ENCODE measurements at regions not wholly inside any gene's neighbourhood (a gene's known extent, or its start where the extent isn't known, plus 50 kb on each side); places are given as distances from the start of the nearest gene placed in this dataset.
"Not testable (repeated sequence)": the region's sequence is repeated elsewhere in the genome, so short reads cannot be mapped to it uniquely, and the experiment has no call there.

DNA sequence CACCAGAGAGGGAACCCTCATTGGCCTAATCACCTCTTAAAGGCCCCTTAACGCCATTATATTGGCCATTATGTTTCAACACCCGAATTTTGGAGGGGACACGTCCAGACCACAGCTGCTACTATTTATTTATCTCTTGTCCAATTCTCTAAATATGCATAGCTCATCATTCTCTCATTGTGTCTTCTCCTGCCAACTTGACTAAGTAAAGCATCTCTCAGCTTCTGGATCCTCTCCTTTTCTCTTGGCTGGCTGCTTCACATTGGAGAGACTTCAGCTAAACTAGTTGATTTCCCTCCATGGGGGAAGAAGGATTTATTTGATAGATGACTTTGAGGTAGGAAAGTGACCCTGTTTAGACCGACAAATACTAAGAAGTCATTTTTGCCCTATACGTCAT, 120.4 kb upstream of the KRR1 start:
- in situ Hi-C loops (cut with MboI; ENCODE audit: low sequenced_read_pairs), result no loop called here

DNA sequence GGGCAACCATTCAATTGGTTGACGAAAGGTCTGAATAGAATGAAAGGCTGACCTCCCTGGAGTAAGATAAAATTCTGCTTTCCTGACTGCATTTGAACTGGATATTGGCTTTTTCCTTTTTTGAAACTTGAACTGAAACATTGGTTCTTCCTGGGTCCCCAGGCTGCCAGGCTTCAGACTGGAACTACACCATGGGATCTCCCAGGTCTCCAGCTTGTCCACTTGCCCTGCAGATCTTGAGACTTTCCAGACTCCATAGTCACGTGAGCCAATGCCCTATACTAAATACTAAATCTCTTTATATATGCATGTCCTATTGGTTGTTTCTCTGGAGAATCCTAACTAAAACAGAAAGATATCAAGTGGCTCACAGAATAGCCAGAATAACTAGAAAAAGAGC, 118.7 kb upstream of the KRR1 start:
- in situ Hi-C loops (cut with MboI; ENCODE audit: low sequenced_read_pairs), result no loop called here

DNA sequence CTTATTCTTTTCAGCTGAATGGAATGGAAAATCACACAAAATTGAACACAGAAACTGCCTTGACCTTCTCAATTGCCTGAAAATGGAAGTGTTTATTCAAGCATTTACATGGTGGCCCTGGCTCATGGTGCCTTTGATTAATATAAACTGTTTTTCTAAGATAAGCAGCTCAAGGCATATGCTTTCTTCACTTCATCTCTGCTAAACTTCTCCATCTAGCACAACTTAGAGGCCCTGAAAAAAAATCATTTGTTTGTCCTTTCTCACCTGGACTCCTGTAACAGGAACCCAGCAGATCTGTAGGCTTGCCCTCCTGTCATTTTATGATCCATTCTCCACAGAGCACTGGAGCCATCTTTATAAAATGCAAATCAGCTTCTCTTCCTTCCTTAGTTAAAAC, 117.5 kb upstream of the KRR1 start:
- in situ Hi-C loops (cut with MboI; ENCODE audit: low sequenced_read_pairs), result no loop called here

DNA sequence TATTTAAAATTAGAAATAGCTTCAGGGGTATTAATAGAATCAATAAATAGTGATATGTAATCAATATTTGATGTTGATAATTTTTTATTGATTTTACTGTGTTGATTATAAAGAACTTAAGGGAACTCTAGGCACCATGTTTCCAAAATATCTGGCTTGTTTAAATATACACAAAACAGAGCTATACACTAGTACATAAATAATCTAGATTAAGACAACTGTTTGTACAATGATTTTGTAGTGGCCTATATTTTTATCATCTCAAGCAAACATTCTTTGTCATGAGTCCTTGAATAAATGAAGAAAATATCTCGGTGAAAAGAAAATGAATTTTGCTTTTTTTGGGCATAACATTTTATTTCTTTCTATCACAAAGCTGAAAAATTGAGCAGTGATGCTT, 117.1 kb upstream of the KRR1 start:
- in situ Hi-C loops (cut with MboI; ENCODE audit: low sequenced_read_pairs), result no loop called here

DNA sequence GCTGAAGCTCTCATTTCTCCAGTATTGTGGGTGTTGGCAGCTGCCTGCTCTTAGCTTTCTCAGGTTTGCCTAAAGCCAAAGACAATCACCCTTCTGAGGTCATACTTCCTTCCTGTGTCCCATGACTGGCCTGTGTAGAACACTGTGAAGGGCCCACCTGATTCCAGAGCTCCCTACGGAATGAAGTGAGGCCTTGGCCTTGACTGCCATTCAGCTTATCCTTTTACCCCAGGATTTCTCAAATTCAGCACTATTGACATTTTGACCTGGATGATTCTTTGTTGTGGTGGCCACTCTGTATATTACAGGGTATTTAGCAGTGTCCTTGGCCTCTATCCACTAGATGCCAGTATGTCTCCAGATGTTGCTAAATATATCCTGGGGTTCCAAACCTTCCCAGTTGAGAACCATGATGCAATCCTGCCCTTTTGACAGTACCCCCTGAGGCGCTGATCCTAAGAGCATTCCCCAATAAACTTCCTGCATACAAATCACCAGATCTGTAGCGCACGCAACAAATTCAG, 112.3 kb upstream of the KRR1 start:
- in situ Hi-C loops (cut with MboI; ENCODE audit: low sequenced_read_pairs), result no loop called here

DNA sequence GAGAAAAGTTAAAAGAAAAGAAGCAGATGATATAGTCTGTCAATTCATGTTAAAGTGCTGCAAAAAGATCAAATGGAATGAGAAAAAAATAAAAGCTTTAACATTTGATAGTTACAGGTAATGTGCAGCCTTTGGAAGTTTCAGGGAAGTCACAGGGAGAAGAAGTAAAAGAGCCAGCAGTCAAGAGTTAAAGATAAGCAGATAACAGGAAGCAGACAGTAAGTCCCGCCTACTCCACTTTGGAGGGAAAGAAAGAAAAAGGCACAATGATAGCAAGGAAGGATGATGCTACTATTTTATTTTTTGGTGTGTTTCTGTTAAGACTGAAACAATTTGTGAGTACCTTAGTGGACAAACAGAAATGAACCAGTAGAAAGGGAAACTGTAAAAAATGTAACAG, 111.1 kb upstream of the KRR1 start:
- in situ Hi-C loops (cut with MboI; ENCODE audit: low sequenced_read_pairs), result no loop called here

DNA sequence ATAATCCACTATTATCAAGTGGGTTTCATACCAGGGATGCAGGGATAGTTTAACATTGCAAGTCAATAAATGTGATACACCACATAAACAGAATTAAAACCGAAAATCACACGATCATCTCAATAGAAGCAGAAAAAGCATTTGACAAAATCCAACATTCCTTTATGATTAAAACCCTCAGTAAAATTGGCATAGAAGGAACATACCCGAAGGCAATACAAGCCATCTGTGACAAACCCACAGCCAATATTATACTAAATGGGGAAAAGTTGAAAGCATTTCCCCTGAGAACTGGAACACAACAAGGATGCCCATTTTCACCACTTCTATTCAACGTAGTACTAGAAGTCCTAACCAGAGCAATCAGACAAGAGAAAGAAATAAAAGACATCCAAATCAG, 103.0 kb upstream of the KRR1 start:
- in situ Hi-C loops (cut with MboI; ENCODE audit: low sequenced_read_pairs), result not testable (repeated sequence)

DNA sequence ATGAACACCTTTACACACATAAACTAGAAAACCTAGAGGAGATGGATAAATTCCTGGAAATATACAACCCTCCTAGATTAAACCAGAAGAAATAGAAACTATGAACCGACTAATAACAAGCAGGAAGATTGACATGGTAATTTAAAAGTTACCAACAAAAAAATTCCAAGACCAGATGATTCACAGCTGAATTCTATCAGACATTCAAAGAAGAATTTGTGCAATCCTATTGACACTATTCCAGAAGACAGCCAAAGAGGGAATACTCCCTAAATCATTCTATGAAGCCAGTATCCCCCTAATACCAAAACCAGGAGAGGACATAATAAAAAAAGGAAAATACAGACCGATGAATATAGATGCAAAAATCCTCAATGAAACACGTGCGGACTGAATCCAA, 102.6 kb upstream of the KRR1 start:
- in situ Hi-C loops (cut with MboI; ENCODE audit: low sequenced_read_pairs), result no loop called here

DNA sequence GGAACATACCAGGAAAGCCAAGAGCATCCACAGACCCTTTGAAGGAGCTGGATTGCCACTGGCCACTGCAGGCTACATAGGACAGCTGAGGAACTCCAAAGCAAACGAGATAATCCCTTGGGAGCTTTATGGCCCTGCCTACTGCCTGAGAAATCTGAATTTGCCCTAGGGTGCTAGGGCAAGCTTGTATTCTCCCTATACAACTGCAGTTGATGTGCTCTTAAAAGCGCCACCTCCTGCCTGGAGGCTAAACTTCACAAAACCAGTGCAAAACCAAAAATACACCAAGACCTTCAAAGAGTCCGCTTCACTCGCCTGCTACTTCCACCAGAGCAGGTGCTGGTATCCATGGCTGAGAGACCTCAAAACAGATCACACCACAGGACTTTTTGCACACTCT, 99.6 kb upstream of the KRR1 start:
- in situ Hi-C loops (cut with MboI; ENCODE audit: low sequenced_read_pairs), result no loop called here

DNA sequence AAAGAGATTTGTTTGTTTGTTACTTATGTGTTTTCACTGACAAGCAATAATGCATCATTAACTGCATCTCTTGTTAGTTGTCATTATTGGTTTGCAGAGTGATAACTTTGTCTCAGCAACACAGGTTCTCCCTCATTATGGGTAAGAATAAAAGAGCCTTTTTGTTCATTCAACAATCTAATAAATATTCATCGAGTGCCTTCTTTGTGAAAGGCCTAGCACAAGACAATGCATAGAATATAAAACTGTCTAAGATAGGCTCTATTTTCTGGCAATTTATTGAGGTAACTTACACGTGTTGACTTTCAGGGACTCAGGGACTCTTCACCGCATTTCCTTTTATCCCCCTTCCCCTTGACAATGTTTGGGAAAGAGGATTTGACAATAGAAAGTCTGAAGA, 95.5 kb upstream of the KRR1 start:
- in situ Hi-C loops (cut with MboI; ENCODE audit: low sequenced_read_pairs), result no loop called here

DNA sequence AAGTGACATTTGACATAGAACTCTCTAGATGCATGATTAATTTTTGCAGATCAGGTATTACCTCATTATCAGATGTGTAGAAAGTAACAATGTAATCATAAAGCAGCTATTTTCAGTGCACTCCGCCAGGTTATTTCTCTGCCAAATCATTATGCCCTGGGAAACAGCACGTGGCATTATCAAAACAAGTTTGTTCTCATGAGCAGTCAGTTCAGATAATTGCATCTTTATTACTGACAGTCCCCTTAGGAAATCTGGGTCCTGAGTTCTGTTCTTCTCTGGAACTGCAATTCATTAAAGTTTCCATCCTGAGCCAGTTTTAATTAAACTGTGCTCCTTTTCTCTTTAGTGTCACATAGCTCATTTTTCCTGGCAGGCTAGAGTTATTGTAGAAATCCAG, 94.7 kb upstream of the KRR1 start:
- in situ Hi-C loops (cut with MboI; ENCODE audit: low sequenced_read_pairs), result no loop called here

DNA sequence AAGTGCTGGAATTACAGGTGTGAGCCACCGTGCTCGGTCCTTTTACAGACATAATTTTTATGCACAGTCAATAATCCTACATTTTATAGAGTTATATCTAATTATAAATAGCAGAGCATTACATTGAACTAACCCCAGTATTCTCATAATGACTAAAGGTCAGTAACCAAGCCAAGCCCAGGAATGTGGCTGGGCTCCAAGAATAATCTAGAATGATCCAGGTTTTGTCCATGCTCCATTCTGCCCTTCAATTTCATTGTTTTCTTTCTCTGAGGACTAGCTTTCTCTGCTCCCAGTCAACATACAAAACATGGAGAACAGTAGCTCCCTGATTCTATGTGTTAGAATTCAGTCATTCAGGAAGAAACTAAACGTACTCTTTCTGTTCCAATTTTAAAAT, 92.1 kb upstream of the KRR1 start:
- in situ Hi-C loops (cut with MboI; ENCODE audit: low sequenced_read_pairs), result no loop called here

DNA sequence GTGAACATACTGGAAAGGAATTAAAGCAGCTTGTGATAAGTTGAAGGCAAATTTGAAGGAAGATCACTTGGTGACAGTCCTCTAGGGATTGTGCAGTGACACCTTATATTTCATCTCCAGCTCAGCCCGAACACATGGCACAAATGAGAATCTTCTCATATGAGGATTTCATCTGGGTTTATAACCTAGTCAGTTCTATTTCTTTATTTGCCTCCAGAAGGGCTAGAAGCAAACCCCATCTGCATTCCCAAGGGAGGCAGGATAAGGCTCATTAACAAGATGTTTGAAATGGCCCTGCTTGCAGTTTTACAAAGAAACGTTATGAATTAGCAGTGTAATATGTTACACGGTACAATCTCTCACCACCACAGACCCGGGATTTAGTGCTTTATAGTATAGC, 90.7 kb upstream of the KRR1 start:
- in situ Hi-C loops (cut with MboI; ENCODE audit: low sequenced_read_pairs), result no loop called here

DNA sequence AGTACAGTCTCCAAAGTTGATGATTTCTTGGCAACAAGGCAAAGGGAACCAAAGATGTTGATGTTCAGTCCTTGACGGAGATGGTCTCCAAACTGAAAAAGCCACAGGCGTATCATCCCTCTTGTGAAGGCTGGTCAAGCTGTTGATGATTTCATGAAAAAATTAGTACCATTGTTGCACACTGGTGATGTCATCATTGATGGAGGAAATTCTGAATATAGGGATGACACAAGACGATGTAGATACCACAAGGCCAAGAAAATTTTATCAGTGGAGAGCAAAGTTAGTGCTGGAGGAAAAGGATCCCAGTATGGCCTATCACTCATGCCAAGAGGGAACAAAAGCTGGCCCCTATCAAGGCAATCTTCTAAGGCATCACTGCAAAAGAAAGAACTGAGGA, 88.7 kb upstream of the KRR1 start:
- in situ Hi-C loops (cut with MboI; ENCODE audit: low sequenced_read_pairs), result no loop called here

DNA sequence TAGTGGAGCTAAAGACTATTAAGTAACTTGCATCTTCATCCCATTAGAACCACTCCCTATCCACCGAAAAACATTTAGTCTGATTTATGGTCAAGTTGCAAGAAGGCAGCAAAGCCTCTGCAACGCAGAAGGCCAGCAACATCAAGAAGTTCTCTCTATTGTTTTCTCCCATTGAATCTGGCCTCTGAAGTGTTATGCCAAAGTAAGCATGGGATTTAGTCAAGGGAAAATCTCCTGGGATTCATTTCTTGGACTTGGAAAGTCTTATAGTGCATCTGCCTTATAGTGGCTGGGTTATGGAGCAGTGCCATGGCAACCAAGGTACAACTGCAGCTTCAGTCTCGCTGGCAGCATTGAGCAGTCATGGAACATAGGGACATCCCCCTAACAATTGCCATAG, 87.7 kb upstream of the KRR1 start:
- in situ Hi-C loops (cut with MboI; ENCODE audit: low sequenced_read_pairs), result no loop called here

DNA sequence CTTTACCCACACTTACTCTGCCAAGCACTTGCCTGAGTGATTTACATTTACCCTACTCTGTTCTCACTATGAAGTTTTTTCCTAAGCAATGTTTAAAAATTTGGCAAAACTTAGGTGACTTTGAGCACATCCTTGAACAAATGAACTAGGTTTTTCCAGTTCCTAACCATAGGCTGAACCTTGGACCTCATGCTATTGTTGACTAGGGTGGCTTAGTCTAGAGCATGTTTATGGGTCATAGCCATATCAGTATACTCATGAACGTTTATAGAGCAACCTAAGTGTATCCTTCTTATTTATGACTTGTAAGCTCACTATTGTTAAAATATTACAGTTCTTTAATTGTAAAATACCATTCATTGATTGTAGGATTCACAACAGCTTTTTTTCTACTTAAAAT, 85.0 kb upstream of the KRR1 start:
- in situ Hi-C loops (cut with MboI; ENCODE audit: low sequenced_read_pairs), result no loop called here

DNA sequence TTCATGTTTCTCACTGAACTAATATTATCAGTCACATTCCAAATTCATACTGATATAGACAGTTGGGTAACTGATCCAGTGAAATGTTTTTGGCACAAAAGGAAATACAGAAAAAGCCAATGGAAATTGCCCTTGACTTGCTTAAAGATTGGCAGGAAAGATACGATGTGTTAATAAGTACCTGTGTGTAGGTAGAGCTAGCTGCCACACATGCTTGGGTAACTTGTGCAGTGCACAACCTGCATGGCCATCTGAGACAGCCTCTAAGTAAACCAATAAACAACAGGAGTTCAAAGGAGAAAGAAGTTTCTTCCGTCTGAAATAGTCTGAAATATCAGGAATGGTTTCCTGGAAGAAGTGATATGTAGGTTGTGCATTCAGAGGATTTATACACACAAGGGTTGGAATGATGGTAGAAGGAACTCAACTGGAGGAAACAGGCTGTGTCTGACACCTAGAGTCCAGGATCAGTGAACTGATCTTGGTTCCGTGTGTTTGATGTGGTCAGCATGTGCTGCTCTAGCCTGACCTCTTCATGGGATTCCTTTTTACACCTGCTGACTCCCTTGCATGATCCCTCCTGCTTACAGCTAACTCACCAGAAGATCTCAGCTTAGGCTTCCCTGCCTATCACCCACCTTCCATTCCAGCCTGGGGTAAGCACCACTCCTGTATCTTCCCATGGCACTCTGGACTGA, 81.4 kb upstream of the KRR1 start:
- in situ Hi-C loops (cut with MboI; ENCODE audit: low sequenced_read_pairs), result no loop called here

DNA sequence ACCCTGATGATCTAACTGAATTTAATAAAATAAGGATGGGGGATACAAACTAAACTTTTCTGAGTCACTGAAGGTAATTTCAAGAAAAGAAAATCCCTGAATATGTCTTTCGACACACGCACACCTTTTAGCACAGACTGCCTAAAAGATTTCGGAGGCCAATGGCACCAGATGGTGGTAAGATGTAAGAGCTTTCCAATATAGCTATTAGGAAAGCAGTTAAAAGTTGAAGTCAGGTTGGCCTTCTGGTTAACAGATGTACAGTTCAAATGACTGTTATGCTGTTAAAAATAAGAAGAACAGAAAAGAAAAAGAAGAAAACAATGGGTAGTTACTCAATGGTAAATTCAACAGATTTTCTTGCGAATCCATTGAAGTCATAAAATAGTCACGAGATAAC, 80.7 kb upstream of the KRR1 start:
- in situ Hi-C loops (cut with MboI; ENCODE audit: low sequenced_read_pairs), result no loop called here

DNA sequence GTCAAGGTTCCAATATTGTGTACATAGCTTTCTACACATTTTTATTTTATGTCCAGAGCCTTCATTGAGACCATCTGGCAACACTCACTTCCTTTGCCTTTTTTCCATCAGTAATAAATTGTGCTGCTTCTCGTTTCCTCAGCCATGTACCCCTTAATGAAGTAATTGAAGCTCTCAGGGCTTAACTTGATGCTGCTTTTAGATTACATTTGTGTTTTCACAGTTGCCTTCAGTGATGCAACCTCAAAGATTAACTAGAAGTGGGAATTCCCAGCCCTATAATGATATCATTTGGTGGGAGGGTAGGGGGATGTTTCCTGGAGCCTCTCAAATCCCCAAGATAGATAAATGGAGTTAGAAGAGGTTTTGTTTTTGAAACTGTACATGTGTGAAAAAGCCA, 80.2 kb upstream of the KRR1 start:
- in situ Hi-C loops (cut with MboI; ENCODE audit: low sequenced_read_pairs), result no loop called here

DNA sequence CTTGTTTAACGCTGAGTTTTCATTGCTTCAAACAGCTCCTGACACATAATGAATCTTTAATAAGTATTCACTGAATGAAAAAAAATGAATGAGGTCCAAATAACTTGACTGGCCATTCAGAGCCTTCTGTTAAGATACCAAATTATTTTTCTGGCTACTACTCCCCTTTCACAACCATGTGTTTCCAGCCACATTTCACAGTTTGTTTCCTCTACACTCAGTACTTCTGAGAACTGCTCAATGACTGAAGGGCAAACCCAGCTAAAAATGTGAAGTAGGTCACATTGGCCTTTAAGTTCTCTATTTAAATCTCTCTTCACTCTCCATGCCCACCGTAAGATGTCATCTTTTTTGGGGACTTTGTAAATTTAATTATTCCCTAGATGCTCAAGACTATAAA, 78.4 kb upstream of the KRR1 start:
- in situ Hi-C loops (cut with MboI; ENCODE audit: low sequenced_read_pairs), result no loop called here

DNA sequence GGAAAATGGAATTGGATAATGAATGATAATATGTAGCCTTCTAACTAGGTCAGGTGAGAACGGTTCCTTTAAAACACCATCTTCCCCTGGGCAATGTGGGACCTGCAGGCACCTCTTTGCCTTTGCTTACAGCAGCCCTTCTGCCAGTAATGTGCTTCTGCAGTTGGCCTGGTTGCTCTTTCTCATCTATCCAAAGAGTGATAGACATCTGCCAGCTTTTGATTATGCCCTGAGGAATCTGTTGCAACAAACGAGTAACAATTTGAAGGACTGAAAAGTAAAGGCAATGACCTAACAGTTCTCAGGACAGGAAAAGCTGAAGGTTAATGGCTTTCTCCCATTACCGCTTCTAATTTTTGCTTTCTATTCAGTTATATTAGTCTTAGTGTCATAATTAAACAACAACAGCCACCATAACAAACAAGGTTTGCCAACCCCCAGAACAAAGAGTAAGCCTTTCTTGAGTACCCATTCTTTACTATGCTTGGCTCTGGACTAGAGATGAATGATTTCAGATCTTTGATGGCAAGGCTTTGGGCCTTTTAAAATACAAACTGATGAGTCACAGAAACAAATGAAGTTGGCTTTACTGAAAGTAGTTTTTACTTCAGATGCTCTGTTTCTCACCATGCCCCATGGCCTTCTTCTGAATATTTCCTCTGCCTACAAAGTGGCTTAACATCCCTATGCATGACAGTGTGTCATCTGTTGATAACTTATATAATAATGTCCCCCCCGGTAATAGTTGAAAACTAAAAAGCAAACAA, 76.1 kb upstream of the KRR1 start:
- in situ Hi-C loops (cut with MboI; ENCODE audit: low sequenced_read_pairs), result no loop called here

DNA sequence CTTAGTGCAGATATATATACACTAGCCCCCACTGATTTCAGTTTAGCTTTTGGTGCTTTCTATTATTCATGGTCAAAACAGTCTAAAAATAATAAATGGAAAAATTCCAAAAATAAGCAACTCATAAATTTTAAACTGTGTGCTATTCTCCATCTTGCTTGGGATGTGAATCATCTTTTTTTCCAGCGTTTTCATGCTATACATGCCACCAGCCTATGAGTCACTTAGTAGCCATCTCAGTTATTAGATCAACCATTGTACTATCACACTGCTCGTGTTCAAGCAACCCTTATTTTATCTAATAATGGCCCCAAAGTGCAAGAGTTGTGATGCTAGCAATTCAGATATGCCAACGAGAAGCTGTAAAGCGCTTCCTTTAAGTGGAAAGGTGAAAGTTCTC, 73.9 kb upstream of the KRR1 start:
- in situ Hi-C loops (cut with MboI; ENCODE audit: low sequenced_read_pairs), result no loop called here

DNA sequence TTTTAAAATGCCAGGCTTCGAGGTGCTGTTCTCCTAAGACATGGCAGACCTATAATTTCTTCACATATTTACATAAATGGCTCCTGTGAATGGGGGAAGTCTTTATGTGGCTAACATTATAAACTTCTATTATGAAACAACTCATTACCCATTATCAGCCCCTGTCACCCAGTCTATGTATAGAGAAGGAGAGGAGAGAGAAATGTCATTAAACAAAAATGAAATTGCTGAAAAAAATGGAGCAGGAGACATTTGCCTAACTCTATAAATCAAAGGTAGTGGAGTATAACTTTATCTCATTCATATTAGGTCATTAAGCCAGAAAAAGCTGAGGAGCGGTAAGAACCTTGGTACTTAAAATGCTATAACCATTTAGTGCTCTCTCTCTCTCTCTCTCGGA, 71.9 kb upstream of the KRR1 start:
- in situ Hi-C loops (cut with MboI; ENCODE audit: low sequenced_read_pairs), result no loop called here
